Stimulated activated CD8-positive, alpha-beta memory T cell treated with anti-CD3 and anti-CD28 coated beads, Interleukin-15, amount 100 ng/mL, for 4 hours (primary cell): ENCODE measurements at regions not wholly inside any gene's neighbourhood (a gene's known extent, or its start where the extent isn't known, plus 50 kb on each side); places are given as distances from the start of the nearest gene placed in this dataset.

Experiments
- DNase-seq, 2 donors: peaks; one replicate each; pipeline ENCODE4 v3.0.0-alpha.2; 2020; ENCODE audit warnings: low read depth in 2 of 2

DNA sequence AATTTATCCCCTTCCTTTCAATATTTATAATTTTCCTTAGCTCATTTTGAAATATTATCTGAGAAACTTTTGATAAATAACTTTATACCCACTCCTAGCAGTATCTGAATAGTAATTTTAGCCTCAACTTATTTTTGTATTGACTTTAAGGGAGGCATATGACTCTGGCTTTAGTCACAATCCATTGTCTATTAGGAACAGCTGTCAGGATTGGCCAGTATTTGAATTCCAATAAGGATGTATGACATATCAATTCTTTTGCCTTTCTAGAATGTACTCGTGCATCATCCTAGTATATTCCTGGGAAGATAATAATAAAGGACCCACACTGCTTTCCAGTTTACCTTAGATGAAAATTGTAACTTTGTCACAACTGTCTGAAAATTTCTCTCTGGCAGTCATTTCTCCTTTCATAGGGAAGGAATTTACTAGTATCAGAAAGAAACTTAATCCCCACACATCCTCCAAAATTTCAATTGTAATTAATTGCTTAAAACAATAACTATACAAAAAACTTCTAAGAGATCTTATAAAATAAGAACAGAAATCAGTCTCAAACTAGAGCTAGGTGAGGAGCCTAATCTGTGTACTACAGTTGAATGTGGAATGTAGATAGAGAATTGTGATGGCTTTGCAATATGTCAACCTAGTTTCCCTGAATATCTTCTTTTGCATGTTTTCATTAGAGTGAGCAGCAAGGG is 121.0 kb upstream of the EPHA5 start:
- no peak for DNase-seq

DNA sequence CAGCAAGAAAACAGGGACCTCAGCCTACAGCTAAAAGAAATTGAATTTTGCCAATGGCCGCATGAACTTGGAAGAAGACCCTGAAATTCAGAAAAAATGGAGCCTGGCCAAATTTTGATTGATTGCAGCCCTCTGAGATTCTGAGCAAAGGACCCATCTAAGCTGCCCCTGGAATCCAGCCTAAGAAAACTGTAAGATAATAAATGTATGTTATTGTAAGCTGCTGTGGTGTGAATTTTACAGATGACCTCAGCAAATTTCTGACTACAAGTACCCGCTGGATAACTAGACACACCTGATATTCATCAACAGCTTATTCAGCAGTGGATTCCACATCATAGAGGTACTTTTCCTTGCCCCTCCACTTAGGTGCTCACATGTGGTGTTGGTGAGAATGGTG is 119.5 kb upstream of the EPHA5 start:
- no peak for DNase-seq

DNA sequence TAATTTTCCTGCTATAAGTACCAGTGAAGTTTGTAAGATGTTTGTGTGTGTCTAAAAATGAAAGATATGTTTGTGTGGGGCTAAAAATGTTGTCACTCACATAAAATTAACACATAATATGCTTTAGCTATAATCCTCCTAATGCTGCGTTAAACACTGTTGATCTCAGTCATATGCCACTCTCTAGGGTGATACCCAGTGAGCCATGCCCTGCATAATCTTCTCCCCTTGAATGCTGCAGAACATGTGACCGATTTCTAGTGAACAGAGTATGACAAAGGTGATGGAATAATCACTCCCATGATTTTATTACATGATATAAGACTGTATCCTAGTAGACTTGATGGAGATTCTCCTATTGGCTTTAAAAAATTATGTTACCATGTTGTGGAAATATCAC is 119.1 kb upstream of the EPHA5 start:
- no peak for DNase-seq

- DNase-seq = no peak
These were observed 107.0 kb upstream of the EPHA5 start for GRCh38 chr4:65777270-65777669.

DNA sequence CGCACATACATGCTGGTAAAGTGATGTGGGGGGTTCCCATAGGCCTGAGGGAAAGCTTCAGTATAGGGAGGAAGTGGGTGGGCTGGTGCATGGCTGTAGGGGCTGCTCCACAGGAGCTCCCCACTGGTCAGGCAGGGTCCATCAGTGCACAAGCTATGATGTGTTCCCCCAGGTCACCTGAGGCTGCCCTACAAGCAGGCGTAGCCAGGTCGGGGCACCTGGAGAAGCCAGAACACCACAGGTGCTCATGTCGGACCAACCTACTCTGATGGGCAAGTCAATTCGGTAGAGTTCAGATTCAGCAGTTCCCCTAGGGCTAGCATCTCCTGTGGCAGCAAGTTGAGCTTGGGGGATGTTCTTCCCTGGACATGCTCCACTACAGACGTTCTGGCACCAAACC is 103.3 kb upstream of the EPHA5 start:
- no peak for DNase-seq

DNA sequence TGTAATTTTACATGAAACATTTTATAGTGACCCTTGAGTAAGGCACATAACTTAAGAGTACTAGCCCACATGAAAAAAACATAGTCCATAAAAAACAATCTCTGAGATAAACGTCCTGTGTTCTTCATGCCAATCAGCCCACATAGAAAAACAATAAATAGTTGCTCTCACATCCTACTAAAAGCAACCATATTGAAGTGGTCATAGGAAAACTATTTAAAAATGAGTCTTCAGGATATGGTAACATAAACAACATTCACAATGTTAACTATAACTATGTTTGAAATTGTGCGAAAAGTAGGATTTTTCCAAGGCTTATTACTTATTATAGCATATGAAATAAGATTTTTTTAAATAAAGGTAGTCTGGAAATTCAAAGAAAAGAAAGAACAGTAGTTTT is 77.1 kb upstream of the EPHA5 start:
- no peak for DNase-seq

DNA sequence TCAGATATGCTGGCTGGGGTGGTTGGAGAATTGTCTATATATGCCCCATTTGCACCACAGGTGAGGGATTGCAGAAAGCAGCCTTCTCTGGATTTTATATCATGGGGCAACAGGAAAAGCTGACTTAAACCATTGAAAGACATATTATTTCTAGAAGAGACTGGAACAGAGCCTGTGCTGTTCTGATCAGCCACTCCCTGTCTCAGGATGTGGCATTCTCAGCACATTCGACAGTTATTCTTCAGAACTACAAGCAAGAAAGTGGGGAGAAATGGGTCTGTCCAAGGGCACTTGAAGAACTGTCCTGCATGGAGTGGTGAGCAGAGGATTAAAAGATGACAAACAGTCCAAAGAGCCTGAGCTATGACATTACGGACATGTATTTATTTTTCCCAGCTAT is 67.8 kb upstream of the EPHA5 start:
- no peak for DNase-seq

GRCh38 chr4:65737672-65738071 is 67.4 kb upstream of the EPHA5 start:
- no peak for DNase-seq

- DNase-seq = no peak
These were observed 54.7 kb upstream of the EPHA5 start for GRCh38 chr4:65724973-65725372.
